SK-N-SH treated with all-trans-retinoic acid at 6 μM for 48 hours (cell line): ENCODE measurements at regions not wholly inside any gene's neighbourhood (a gene's known extent, or its start where the extent isn't known, plus 50 kb on each side); places are given as distances from the start of the nearest gene placed in this dataset.

Source experiments
- ATAC-seq: fragments of 200-7000 bp; cut with Tn5 transposase; 3 replicates; pipeline ENCODE4 v1.9.1; 2020; ENCODE audit warnings: mild to moderate bottlenecking, moderate library complexity
- ARNTL ChIP-seq: fragments of 450-650 bp; formaldehyde crosslinking; IDR thresholded peaks from 2 replicates; pipeline ENCODE4 v1.5.0; 2020; ENCODE audit warnings: low read depth, mild to moderate bottlenecking, moderate library complexity, borderline replicate concordance
- BACH2 ChIP-seq: fragments of 250-450 bp; sonication (Bioruptor Pico); IDR thresholded peaks from 2 replicates; pipeline ENCODE4 v1.9.0; 2021; ENCODE audit warnings: mild to moderate bottlenecking, borderline replicate concordance
- CSDC2 ChIP-seq: fragments of 250-450 bp; sonication (Bioruptor Pico); IDR thresholded peaks from 2 replicates; pipeline ENCODE4 v1.5.0; 2020; ENCODE audit warnings: mild to moderate bottlenecking, moderate library complexity
- GLIS3 ChIP-seq: fragments of 250-450 bp; sonication (Bioruptor Pico); IDR thresholded peaks from 2 replicates; pipeline ENCODE4 v1.5.0; 2020; ENCODE audit warnings: mild to moderate bottlenecking, moderate library complexity
- OSR1 ChIP-seq: fragments of 250-450 bp; sonication (Bioruptor Pico); IDR thresholded peaks from 2 replicates; pipeline ENCODE4 v1.8.0; 2022; ENCODE audit warnings: moderate library complexity, mild to moderate bottlenecking, inconsistent platforms
- PATZ1 ChIP-seq: fragments of 250-450 bp; sonication (Bioruptor Pico); IDR thresholded peaks from 2 replicates; pipeline ENCODE4 v1.8.0; 2020; ENCODE audit warnings: mild to moderate bottlenecking, moderate library complexity, borderline replicate concordance
- PPARA ChIP-seq: fragments of 250-450 bp; sonication (Bioruptor Pico); IDR thresholded peaks from 2 replicates; pipeline ENCODE4 v1.5.0; 2020; ENCODE audit warnings: mild to moderate bottlenecking, borderline replicate concordance
- RARB ChIP-seq: fragments of 250-450 bp; sonication (Bioruptor Pico); IDR thresholded peaks from 2 replicates; pipeline ENCODE4 v1.8.0; 2021; ENCODE audit warnings: mild to moderate bottlenecking, moderate library complexity
- SNAI2 ChIP-seq: fragments of 250-450 bp; sonication (Bioruptor Pico); IDR thresholded peaks from 2 replicates; pipeline ENCODE4 v1.5.0; 2020; ENCODE audit warnings: mild to moderate bottlenecking, moderate library complexity
- TCF4 ChIP-seq: fragments of 250-450 bp; sonication (Bioruptor Pico); IDR thresholded peaks from 2 replicates; pipeline ENCODE4 v1.8.0; 2021; ENCODE audit warnings: mild to moderate bottlenecking, moderate library complexity, borderline replicate concordance
- ZC3H10 ChIP-seq: fragments of 250-450 bp; sonication (Bioruptor Pico); IDR thresholded peaks from 2 replicates; pipeline ENCODE4 v1.5.1; 2021; ENCODE audit warnings: mild to moderate bottlenecking, moderate library complexity
- ZFP3 ChIP-seq: fragments of 250-450 bp; sonication (Bioruptor Pico); IDR thresholded peaks from 2 replicates; pipeline ENCODE4 v1.5.0; 2020; ENCODE audit warnings: mild to moderate bottlenecking, moderate library complexity
- ZNF565 ChIP-seq: fragments of 450-650 bp; formaldehyde crosslinking; conservative IDR thresholded peaks from 2 replicates; pipeline ENCODE4 v1.5.0; 2020; ENCODE audit warnings: low read depth, mild to moderate bottlenecking, moderate library complexity
- ZNF8 ChIP-seq: fragments of 450-650 bp; formaldehyde crosslinking; IDR thresholded peaks from 2 replicates; pipeline ENCODE4 v1.5.0; 2020; ENCODE audit warnings: mild to moderate bottlenecking, moderate library complexity
- TF ChIP-seq, protein P1 (sequence below): fragments of 250-450 bp; sonication (Bioruptor Pico); IDR thresholded peaks from 2 replicates; pipeline ENCODE4 v1.5.1; 2021; ENCODE audit warnings: mild to moderate bottlenecking, moderate library complexity
- TF ChIP-seq, protein P2 (sequence below): fragments of 250-450 bp; sonication (Bioruptor Pico); IDR thresholded peaks from 2 replicates; pipeline ENCODE4 v1.5.0; 2020; ENCODE audit warnings: mild to moderate bottlenecking, moderate library complexity
- TF ChIP-seq, protein P3 (sequence below): fragments of 250-450 bp; sonication (Bioruptor Pico); IDR thresholded peaks from 2 replicates; pipeline ENCODE4 v1.5.1; 2020; ENCODE audit warnings: low read depth, mild to moderate bottlenecking, moderate library complexity
- TF ChIP-seq, protein P4 (sequence below): fragments of 250-450 bp; sonication (Bioruptor Pico); IDR thresholded peaks from 2 replicates; pipeline ENCODE4 v1.8.0; 2021; ENCODE audit warnings: low read depth, mild to moderate bottlenecking, moderate library complexity, borderline replicate concordance

- no peak for TF ChIP-seq PATZ1 (CRISPR knock-in tag)
- TF ChIP-seq ZFP3 (CRISPR knock-in tag) = no peak
- no peak for TF ChIP-seq SNAI2 (CRISPR knock-in tag)
- no peak for TF ChIP-seq OSR1 (CRISPR knock-in tag)
- TF ChIP-seq ZC3H10 (CRISPR knock-in tag) = no peak
- TF ChIP-seq CSDC2 (CRISPR knock-in tag) = no peak
- TF ChIP-seq RARB = no peak
- no peak for TF ChIP-seq GLIS3 (CRISPR knock-in tag)
- TF ChIP-seq, protein P1, sequence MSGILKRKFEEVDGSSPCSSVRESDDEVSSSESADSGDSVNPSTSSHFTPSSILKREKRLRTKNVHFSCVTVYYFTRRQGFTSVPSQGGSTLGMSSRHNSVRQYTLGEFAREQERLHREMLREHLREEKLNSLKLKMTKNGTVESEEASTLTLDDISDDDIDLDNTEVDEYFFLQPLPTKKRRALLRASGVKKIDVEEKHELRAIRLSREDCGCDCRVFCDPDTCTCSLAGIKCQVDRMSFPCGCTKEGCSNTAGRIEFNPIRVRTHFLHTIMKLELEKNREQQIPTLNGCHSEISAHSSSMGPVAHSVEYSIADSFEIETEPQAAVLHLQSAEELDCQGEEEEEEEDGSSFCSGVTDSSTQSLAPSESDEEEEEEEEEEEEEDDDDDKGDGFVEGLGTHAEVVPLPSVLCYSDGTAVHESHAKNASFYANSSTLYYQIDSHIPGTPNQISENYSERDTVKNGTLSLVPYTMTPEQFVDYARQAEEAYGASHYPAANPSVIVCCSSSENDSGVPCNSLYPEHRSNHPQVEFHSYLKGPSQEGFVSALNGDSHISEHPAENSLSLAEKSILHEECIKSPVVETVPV (CRISPR knock-in tag) = no peak
- no peak for TF ChIP-seq PPARA (CRISPR knock-in tag)
- TF ChIP-seq, protein P2, sequence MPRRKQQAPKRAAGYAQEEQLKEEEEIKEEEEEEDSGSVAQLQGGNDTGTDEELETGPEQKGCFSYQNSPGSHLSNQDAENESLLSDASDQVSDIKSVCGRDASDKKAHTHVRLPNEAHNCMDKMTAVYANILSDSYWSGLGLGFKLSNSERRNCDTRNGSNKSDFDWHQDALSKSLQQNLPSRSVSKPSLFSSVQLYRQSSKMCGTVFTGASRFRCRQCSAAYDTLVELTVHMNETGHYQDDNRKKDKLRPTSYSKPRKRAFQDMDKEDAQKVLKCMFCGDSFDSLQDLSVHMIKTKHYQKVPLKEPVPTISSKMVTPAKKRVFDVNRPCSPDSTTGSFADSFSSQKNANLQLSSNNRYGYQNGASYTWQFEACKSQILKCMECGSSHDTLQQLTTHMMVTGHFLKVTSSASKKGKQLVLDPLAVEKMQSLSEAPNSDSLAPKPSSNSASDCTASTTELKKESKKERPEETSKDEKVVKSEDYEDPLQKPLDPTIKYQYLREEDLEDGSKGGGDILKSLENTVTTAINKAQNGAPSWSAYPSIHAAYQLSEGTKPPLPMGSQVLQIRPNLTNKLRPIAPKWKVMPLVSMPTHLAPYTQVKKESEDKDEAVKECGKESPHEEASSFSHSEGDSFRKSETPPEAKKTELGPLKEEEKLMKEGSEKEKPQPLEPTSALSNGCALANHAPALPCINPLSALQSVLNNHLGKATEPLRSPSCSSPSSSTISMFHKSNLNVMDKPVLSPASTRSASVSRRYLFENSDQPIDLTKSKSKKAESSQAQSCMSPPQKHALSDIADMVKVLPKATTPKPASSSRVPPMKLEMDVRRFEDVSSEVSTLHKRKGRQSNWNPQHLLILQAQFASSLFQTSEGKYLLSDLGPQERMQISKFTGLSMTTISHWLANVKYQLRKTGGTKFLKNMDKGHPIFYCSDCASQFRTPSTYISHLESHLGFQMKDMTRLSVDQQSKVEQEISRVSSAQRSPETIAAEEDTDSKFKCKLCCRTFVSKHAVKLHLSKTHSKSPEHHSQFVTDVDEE (CRISPR knock-in tag) = no peak
- no peak for TF ChIP-seq ZNF8 (CRISPR knock-in tag)
- no peak for ATAC-seq
Observed at GRCh38 chr5:130705368-130705767, 459.7 kb downstream of the HINT1 start.

DNA sequence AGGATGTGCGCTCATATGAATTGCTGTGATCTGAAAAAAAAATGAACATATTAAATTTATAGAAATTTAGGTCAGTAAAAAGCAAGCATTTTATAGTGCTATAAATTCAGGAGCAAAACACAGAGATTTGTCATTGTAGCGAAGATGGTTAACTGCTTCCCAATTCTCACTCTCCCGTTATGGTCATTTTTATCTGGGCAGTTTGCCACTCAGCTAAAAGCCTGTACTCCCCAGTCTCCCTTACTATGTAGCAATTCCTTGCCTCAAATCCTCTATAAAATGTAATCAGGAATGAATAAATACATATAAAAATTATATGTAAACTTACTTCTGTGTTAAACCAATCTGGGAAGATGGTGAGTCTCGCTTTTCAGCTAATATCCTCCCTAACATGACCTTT lies 471.5 kb downstream of the HINT1 start:
- TF ChIP-seq ZNF8 (CRISPR knock-in tag) (no peak), ZFP3 (CRISPR knock-in tag) (no peak), RARB (no peak), ZC3H10 (CRISPR knock-in tag) (no peak), OSR1 (CRISPR knock-in tag) (no peak)
- TF ChIP-seq, protein P1 (CRISPR knock-in tag) = no peak
- TF ChIP-seq, protein P3, sequence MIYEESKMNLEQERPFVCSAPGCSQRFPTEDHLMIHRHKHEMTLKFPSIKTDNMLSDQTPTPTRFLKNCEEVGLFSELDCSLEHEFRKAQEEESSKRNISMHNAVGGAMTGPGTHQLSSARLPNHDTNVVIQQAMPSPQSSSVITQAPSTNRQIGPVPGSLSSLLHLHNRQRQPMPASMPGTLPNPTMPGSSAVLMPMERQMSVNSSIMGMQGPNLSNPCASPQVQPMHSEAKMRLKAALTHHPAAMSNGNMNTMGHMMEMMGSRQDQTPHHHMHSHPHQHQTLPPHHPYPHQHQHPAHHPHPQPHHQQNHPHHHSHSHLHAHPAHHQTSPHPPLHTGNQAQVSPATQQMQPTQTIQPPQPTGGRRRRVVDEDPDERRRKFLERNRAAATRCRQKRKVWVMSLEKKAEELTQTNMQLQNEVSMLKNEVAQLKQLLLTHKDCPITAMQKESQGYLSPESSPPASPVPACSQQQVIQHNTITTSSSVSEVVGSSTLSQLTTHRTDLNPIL = no peak
- no peak for ATAC-seq

DNA sequence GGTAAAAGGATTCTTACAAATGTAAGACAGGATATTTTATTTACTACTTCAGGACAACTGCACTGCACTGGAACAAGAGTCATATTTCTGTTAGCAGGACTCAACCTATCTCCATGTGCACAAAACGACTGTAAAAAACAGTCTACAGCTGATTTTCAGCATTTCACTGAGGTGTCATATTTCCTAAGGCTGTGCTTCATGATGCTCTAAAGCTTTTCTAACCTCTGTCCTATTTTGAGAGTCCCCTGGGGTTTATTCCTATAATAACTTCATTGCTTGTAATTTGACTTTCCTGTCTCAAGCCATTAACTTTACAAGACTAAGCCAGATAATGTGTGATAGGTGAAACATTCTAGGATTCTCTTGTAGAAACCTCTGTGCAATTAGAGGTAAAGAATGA lies 472.3 kb downstream of the HINT1 start:
- TF ChIP-seq ARNTL = no peak
- no peak for ATAC-seq

DNA sequence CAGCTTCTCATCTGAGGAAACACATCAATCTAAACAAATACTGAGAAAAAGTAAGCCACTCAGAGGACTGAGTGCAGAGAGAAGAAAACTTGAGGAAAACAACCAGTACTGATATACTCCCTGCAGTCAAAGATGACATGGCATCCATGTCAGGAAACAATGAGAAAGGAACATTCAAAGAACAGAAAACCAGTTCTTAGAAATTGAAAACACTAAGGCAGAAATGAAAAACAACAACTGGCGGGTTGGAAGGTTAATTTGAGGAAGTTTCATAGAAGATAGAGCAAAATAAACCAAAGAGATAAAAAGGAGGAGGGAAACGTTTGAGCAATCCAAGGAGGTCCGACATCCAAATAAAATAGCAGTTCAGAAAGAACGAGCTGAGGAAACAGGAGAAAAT lies 475.2 kb downstream of the HINT1 start:
- ATAC-seq = no peak
- no peak for TF ChIP-seq SNAI2 (CRISPR knock-in tag)
- TF ChIP-seq ZNF8 (CRISPR knock-in tag) = no peak
- TF ChIP-seq, protein P2 (CRISPR knock-in tag) = no peak
- TF ChIP-seq, protein P4, sequence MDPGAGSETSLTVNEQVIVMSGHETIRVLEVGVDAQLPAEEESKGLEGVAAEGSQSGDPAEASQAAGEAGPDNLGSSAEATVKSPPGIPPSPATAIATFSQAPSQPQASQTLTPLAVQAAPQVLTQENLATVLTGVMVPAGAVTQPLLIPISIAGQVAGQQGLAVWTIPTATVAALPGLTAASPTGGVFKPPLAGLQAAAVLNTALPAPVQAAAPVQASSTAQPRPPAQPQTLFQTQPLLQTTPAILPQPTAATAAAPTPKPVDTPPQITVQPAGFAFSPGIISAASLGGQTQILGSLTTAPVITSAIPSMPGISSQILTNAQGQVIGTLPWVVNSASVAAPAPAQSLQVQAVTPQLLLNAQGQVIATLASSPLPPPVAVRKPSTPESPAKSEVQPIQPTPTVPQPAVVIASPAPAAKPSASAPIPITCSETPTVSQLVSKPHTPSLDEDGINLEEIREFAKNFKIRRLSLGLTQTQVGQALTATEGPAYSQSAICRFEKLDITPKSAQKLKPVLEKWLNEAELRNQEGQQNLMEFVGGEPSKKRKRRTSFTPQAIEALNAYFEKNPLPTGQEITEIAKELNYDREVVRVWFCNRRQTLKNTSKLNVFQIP = no peak
- no peak for TF ChIP-seq TCF4 (CRISPR knock-in tag)
- TF ChIP-seq, protein P3 = no peak
- TF ChIP-seq ZFP3 (CRISPR knock-in tag) = no peak
- no peak for TF ChIP-seq BACH2
- no peak for TF ChIP-seq CSDC2 (CRISPR knock-in tag)
- TF ChIP-seq, protein P1 (CRISPR knock-in tag) = no peak
- TF ChIP-seq ZNF565 (CRISPR knock-in tag) = no peak
- TF ChIP-seq OSR1 (CRISPR knock-in tag) = no peak
